HG03066 (cell line): ENCODE measurements at regions not wholly inside any gene's neighbourhood (a gene's known extent, or its start where the extent isn't known, plus 50 kb on each side); places are given as distances from the start of the nearest gene placed in this dataset.
"Not testable (repeated sequence)": the region's sequence is repeated elsewhere in the genome, so short reads cannot be mapped to it uniquely, and the experiment has no call there.

Experiments used
- ATAC-seq: cut with Tn5 transposase; IDR thresholded peaks from one replicate; pipeline ENCODE4 v1.9.1; 2021; ENCODE audit warnings: low read depth; ENCODE audit not compliant: unreplicated experiment

DNA sequence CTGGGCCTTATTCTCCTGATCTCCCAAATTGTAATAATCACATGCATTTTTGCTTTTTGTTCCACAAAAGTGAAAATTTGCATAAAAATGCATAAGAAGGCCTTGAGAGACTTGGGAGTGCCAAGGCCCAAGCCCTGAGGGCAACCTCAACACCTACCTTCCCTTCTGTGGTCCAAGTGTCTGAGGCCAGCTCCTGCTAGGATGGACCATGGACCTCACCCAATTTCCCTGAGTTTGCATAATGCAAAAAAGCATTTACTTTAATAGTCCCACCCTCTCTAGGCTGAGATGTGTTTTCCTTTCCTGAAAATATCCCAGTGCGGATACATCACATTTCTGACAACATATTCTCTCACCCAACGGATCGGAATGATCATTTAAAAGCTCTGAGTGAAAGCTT, 194.1 kb upstream of the TENM4 start:
- ATAC-seq: no peak

GRCh38 chr11:79627281-79627680, 186.5 kb upstream of the TENM4 start:
- ATAC-seq: no peak

GRCh38 chr11:79626135-79627075, 185.6 kb upstream of the TENM4 start:
- ATAC-seq: no peak

DNA sequence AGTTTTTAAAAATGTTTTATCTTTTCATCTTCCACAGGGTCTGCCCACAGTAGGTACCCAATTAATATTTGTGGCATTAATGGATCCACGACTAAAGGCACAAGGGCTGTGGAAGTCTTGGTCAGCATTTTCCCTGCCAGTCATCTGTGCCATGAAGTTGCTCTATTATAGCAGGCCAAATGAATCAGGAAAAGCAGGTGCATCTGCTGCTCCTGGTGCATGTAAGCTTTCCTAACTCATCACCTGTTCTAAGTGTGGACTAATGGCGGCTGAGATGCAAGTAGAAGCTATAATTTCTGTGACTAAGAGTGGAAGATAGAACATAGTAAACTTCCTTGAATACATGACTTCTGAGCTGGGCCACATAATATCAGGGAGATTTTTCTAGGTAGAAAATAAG, 182.5 kb upstream of the TENM4 start:
- no peak for ATAC-seq

DNA sequence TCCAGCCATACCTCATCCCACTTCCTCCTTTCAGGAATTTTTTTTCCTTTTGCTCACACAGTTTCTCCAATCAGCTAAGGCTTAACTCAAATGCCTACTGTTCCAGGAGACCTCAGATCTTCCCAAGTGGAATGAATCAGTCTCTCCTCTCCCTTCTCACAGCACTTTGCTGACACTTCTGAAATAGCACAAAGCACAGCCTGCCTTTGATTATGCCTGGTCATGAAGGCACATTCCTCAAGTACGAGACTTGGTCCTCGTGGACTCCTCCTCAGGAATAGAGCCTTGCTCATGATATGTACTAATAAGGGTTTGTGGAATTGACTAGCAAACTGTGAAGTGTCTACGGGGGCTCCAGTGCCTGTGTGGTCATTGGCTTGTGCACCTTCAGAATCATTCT, 176.7 kb upstream of the TENM4 start:
- ATAC-seq: no peak

DNA sequence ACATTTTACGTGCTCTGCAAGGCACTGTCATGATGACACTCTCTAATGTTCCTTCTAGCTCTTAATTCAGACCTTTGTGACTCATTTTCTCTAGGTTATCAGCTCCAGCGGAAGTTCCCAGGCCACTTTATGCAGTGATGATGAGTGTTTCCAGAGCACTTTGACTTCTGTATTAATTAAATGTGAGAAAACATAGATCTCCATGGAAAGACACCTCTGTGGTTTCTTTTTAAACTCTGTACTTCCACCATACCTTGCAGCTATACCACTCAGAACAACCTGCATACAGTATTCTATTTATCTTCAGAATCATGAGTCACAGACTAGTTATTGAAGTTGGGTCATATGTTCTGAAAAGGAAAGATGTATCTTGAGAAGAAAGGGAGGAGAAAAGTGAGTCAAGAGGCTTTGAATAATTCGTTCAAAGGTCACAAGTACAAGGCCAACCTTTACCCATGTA, 175.6 kb upstream of the TENM4 start:
- ATAC-seq: no peak

GRCh38 chr11:79615425-79615824, 174.6 kb upstream of the TENM4 start:
- no peak for ATAC-seq

GRCh38 chr11:79610678-79611077, 169.8 kb upstream of the TENM4 start:
- ATAC-seq: no peak

DNA sequence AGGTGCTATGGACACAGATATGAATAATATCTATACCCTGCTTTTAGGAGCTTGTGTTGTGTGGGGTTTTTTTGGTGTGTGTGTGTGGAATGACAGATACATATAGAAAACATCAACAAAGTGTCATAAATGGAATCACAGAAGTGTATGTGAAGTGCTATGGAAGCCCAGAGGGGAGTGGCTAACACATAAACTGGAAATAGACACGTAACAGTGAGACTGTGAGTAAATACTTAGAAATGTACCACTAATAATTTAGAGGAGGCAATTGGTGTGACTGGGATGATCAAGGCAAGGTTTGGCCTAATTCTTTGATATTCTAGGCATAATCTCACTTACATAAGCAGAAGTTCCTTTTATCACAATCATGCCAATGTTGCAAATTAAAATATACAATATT, 169.3 kb upstream of the TENM4 start:
- ATAC-seq: no peak

DNA sequence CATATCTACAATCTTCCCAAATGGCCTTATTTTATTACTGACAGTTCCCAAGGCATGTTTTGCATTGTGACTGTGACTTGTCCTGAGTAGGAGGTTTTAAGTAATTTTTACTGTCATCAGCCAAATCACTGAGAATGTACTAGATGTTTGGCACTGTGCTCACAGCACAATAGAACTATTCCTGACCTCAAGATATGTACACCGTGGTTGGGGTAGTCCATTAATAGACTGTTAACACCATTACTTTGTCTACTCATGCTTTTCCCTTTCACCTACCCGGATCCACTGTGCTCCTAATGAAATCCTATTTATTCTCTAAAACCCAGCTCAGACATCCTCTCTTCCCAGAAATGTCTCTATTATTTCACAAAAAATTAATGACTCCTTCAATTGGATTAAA, 168.7 kb upstream of the TENM4 start:
- ATAC-seq: no peak

- not testable (repeated sequence) for ATAC-seq
Observed at GRCh38 chr11:79606461-79606860, 165.6 kb upstream of the TENM4 start.

GRCh38 chr11:79600711-79601110, 159.9 kb upstream of the TENM4 start:
- no peak for ATAC-seq

GRCh38 chr11:79594834-79595233, 154.0 kb upstream of the TENM4 start:
- ATAC-seq: no peak

DNA sequence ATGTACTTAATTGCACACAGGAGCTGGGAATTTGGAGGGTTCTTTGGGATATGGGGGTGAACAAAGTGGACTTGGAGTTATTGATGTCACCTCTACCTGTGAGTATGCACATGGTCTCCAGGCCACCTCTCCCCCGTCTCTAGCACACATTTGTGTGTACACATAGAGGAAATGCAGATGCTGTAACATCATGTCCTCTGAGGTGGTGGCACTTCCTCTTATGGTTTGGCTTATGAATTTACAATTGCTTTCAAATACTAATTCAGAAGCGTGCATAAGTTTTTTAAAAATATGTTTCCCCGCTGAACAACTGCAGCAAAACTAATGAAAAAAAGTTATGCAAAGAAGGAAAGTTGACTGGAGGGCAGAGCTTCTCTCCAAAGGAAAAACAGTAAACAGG, 152.0 kb upstream of the TENM4 start:
- no peak for ATAC-seq

GRCh38 chr11:79592406-79592805, 151.6 kb upstream of the TENM4 start:
- no peak for ATAC-seq

DNA sequence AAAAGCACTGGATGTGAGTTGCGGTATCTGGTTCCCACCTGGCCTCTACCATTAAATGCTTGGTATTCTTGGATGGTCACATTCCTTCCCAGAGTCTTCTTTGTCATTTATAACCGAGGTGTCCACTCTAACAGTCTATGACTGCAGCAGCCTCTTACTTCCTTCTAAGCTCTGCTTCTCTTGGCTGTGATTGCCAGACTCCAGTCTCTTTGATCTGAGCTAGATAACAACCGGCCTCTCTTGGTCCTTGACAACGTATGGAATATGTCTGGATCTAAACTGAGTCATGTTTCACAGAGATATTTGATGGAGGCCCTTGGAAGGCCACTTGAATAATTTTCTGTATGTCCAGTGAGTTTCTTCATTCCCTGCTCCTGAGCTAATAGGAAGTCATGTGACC, 141.6 kb upstream of the TENM4 start:
- ATAC-seq: no peak

DNA sequence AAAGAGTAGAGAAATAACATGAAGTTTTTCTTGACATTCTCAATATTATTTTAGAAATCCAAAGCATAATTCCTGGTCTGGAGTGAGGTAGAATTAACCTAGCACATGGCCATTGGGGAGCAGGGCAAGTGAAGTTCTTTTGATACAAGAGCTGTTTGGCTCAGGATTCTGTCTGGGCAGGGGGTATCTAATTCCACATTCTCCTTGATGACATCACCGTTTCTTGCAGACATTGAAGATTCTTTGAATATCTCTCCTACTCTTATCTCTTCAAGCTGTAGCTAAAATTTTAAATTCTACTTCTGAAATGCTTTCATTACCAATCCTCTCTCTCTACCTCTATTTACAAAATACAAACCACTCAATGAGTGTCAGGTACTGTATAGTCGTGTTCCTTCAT, 138.2 kb upstream of the TENM4 start:
- no peak for ATAC-seq

- ATAC-seq: no peak
Observed at GRCh38 chr11:79578116-79578515, 137.3 kb upstream of the TENM4 start.

- no peak for ATAC-seq
Observed at GRCh38 chr11:79575701-79576100, 134.9 kb upstream of the TENM4 start.

DNA sequence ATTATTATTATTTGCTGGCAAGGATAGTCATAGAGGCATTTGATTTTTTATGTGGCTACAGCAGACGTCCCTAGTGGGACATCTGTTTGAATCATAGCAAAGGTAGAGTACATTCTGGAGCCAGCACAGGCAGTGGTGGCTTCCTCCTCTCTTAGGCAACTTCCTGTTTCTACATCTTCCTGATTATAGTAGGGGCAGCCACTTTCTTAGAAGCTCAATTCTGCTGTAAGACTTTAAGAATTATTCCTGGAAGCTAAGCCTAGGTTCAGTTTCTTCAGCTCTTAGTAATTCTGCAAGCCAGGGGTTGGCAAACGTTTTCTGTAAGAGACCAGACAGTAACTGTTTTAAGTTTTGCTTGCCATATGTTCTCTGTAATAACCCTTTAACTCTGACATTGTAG, 129.3 kb upstream of the TENM4 start:
- ATAC-seq: no peak

- ATAC-seq: no peak
Observed at GRCh38 chr11:79564288-79564925, 123.6 kb upstream of the TENM4 start.

DNA sequence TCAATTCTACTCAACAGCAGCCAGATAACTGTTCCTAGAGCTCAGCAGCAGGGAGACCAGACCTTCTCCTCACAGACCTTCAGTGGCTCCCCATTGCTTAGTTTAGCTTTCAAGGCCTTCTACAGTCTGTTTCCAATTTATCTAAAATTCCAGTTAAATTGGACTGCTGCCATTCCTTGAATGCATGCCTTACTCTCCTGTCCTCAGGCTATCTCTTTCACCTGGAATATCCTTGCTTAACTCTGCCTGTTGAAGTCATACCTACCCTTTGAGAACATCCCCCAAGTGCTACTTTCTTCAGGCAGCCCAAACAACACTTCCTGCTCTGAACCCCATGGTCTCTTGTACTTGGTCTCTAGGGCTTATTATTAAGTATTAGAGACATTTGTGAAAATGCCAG, 120.7 kb upstream of the TENM4 start:
- no peak for ATAC-seq
